Stimulated activated naive CD4-positive, alpha-beta T cell treated with Interleukin-2 at 50 U/mL for 16 hours (primary cell): ENCODE measurements at regions not wholly inside any gene's neighbourhood (a gene's known extent, or its start where the extent isn't known, plus 50 kb on each side); places are given as distances from the start of the nearest gene placed in this dataset.
"Not testable (repeated sequence)": the region's sequence is repeated elsewhere in the genome, so short reads cannot be mapped to it uniquely, and the experiment has no call there.

ENCODE experiments used
- DNase-seq: peaks from one replicate; lab custom pipeline; 2025; lab: John Stamatoyannopoulos, UW

DNA sequence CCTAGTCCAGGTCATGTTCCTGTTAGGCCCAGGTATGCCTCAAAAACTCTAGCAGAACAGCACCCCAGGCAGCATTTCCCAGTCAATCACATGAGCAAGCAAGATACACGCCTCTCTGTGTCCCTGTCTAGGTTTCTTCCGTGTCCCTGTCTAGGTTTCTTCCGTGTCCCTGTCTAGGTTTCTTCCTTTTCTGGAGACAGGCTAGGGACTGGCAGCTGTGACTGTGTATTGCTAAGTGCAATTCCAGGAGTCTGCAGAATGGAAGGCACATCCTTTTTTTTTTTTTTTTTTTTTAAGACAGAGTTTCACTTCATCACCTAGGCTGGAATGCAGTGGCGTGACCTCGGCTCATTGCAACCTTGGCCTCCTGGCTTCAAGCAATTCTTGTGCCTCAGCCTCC lies 77.6 kb downstream of the SETD4 start:
- no peak for DNase-seq

DNA sequence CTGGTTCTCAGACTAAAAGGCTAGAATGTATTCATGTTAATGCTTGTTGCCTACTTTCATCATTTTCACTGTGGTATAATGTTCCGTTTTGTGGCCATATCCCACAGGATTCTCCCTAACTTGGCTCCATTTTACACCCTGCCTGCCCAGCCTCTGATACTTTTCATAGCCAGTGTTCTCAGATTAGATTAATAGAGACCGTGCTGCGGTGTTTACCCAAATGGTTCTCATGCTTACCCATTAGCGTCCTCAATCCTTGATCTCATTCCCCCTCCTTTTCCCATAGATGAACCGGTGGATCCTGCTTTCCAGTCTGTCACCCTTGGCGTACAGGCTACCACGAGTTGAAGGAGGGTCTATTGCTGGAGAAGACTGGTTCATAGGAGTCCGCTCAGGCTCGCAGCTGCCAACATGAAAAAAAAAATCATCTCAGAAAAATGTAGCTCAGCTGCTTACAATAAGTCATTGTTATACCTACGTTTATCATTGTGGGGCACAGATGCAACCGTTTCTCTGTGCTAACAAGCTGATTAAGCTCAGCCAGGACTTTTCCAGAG lies 78.7 kb downstream of the SETD4 start:
- DNase-seq: no peak

DNA sequence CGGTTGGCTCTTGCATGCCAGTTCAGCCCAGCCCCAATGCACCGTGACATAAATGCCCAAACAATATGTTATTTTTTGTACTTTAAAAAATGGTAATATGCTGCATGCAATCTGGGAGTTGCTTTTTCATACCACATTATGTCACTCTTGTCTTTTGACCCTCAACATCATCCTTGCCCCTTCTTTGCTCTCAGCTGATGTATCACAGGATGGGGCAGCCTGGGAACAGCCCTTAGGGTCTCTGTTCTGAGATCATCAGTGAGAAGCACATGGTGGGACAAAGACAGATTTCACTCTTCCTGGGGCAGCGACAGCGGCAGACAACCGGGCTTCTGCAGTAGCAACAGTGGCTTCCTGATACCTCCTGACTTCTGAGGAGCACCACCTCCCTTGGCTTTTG lies 79.5 kb downstream of the SETD4 start:
- no peak for DNase-seq

DNA sequence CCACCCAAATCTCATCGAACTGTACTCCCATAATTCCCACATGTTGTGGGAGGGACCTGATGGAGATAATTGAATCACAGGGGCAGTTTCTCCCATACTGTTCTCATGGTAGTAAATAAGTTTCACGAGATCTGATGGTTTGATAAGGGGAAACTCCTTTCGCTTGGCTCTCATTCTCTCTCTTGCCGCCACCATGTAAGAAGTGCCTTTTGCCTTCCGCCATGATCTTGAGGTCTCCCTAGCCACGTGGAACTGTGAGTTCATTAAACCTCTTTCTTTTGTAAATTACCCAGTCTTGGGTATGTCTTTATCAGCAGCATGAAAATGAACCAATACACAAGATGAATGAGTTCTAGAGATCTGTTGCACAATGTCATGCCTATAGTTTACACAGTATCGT lies 82.5 kb downstream of the SETD4 start:
- DNase-seq: not testable (repeated sequence)

DNA sequence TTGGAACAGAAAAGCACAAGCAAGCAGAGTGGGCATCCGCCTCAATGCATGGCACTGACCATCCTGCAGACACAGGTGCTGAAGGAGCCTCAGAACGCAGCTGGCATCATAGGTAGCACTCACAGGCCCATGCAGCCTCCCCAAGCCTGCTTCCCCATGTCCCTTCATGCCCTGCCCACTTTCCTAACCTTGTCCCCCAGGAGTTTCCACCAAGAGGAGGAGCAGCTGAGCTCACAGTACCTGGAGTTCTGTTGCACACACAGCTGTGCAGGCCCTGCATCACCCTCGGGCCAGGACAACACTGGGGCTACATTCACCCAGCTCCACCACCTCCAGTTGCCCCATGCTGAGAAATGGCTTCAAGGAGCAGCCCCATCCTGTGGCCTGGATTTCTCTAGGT lies 83.4 kb downstream of the SETD4 start:
- no peak for DNase-seq

DNA sequence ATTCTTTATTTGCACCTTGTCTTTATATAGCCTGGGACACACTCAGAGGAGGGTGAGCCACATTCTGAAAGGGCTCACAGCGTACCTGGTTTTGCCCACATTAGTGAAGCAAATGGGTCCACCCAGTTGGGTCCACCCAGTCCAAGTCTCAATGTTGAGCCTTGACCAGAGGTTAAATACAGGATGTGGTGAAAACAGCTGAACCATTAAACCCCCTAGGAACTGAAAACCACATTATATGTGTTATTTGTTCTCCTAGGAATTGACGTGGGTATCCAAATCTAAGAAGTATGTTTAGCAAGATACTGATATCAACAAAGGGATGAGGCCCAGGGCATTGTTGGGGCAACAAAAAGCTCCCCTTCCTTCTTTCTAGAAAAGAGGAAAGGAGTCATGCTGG lies 83.8 kb downstream of the SETD4 start:
- no peak for DNase-seq

DNA sequence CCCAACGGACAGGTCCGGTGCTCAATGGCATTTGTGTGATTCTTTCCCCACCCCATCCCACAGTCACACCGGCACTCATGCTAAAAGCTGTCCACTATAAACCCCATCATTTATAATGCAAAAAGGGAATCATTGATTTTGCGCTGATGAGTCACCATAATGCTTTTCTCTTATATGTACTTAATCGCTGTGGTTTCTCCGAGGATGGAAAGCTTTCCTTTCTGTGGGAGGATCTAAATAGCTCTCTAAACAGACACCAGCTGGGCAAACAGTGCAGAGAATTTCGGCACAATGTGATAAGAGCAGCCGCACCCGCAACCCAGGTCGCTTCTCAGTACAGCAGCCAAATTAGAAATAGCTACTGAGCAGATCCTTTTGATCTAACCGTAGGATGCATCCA lies 85.6 kb downstream of the SETD4 start:
- no peak for DNase-seq

DNA sequence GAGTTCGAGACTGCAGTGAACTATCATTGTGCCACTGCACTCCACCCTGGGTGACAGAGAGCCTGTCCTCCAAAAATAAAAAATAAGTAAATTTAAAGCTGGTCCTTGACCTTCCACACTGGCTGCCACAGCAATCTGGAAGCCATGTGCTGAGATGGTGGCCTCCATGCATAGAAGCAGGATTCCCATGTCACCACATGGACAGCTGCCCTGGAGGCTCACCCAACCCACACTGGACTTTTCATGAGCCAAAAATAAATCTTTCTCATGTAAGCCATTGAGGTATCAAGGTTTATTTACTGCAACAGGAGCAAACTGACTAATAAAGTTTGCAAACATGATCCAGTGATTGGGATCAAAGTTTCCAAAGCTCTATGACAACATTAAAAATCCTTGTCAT lies 88.5 kb downstream of the SETD4 start:
- no peak for DNase-seq

DNA sequence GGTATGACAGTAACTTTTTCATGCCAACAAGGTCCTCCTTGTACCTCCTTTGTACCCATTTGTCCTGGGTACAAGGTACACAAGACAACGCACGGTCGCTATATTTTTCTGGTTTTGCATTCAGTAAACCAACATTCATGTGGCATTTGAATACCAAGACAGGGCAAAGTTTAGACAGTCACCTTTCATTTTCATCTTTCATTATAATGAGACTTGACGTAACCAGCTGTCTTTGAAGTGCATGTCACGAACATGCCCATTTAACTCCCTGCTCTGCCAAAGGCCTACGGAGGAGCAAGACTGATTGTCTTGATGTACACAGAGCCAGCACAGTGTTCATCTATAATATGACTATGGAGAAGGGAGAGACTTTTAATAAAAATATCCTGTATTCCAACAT lies 91.0 kb downstream of the SETD4 start:
- no peak for DNase-seq

DNA sequence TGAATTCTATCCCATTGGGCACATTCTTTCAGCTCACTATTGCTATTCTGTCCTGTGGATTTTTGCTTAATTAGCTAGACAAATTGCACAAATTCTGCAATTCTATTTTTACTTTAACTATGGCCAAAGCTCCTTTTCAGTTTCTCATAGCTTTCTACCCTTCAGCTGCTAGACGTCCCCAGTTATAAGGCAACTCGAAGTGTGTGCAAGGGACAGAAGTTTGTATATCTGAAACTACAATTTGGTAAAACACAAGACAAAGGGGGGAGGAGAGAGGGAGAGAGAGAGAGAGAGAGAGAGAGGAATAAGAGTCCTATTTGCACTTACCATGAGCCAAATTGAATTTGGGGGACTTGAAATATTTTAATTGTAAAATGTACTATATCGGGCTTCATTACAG lies 91.8 kb downstream of the SETD4 start:
- no peak for DNase-seq

DNA sequence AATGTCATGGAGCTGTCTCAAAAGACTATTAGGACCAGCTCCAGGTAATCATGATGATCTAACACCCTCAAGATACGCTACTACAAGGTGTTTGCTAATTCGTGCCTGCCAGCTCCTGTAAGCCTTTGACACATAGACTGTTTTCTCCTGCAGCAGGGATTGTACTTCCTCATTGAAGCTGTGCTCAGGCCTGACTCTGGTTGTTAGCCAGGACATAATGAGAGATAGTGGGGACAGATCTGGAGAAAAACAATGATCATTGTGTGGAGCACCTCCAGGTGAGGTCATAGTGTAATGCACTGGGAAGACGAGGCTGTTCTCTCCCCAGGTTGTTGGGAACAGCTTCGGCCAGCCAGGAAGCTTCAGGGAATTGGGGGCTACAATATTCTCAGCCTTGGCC lies 94.6 kb downstream of the SETD4 start:
- no peak for DNase-seq

DNA sequence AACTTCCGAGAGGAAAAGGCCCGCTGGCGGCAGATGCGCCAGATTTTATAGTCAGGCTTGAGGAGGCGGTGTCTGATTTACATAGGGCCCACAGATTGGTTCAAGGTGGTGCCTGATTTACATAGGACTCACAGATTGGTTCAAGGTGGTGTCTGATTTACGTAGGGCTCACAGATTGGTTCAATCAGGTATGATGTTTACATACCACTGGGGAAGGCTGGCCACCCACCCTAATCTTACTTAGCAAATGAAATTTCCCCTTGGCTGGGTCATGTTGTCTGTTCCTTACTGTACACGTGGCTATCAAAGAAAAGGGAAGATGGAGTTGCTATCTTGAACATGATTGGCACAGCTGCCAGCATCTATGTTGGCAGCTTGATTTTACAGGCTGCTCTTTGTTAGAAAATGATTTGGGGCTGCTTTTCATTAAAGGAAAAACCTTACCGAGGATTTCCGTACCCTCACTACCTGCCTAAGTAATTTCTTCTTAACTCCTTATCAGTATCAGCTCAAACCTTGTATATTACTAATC lies 96.3 kb downstream of the SETD4 start:
- DNase-seq: no peak

DNA sequence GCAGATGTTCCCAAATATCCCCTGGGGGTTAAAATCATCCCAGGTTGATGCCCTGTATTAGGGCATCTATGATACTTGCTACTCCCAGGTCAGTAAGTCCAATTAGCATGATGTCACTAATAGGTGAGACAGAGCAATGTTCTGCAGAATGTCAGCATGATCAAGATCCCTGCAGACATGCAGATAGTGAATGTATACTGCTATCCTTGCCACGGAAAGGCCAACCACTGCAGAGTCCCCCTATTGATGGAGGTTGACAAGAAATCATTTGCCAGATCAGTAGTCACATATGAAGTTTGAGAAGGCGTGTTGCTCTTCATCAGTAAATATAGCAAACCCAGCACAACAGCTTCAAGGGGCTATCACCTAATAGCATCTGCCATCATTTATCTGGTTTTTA lies 97.4 kb downstream of the SETD4 start:
- no peak for DNase-seq

DNA sequence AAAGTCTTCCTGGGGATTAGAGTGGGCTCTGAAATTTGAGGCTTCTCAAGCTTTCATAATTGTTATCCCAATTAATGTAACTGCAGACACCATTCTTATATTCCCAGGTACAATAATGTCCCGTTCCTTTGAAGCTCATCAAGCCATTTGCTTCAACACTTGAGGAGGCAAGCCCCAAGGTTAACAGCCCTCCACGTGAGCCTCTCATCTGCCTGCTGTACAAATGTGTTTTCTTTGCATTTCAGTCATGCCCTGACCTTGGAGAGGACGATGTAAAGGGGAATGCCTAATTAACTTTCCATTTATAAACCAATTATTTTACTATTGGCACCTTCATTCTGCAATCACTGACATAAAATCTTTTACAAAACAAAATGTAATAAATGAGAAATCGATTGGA lies 106.3 kb downstream of the SETD4 start:
- no peak for DNase-seq

DNA sequence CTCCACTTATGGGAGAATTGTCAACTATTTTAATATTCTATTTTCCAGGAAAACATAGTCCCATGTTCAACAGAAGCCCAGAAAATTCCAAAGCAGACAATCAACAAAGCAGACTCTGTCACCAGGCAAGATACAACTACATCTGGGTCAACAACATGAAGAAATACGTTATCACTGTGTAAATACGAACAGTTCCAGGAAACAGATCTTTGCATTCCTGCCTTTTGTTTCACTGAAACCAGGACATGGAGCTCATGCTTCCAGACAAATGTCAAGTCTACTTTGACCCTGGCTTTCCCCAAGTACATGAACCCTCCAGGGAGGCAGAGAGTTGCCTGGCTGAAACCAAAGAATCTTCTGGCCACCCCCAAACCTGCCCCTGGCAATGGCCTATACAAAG lies 106.7 kb downstream of the SETD4 start:
- no peak for DNase-seq

DNA sequence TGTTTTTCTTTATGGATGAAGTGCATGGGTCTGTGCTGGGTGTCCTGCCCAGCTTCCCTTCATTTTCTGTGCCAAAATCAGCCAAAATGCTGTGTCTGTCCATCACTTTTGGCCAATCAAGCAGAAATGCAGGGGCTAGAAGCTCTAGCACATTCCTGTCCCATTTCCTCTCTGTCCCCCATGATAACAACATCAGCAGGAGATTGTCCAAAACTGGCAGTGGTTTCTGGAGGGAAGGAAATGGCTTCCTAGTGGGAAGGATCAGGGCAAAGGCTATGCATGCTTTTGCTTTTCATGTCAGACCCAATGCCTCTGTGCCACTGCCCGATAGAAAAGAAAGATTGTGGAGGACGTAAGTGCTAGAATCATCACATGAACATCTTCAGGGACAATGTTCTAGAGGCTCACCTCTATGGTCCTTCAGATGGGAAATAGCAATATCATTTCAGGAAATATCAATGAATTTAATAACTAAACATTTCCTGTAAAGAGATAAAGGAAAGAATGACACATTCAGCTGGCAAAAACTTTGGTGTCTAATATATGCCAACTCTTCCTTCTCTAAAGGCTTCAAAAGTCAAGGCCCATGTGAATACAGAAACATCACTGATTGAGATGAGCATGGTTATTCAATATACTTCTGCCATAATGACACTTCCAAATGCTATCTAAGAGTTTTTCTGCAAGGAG lies 107.5 kb downstream of the SETD4 start:
- DNase-seq: no peak

DNA sequence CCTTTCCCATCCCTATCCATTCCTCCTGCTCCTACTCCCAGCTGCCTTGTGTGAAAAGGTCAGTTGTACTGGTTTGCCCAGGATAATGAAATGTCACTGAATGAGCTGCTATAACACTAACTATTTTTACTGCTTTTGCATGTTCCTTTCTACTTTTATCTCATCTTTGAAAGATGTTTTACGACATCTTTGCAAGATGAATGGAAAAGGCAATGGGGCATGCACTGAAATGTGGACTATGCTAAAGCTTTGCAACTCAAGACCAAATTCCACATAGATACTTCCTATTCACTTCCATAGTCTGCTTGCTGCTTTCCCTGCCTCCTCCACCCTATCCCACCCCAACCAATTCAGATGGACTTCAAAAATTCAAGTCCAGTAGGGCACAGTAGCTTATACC lies 111.3 kb downstream of the SETD4 start:
- DNase-seq: no peak

DNA sequence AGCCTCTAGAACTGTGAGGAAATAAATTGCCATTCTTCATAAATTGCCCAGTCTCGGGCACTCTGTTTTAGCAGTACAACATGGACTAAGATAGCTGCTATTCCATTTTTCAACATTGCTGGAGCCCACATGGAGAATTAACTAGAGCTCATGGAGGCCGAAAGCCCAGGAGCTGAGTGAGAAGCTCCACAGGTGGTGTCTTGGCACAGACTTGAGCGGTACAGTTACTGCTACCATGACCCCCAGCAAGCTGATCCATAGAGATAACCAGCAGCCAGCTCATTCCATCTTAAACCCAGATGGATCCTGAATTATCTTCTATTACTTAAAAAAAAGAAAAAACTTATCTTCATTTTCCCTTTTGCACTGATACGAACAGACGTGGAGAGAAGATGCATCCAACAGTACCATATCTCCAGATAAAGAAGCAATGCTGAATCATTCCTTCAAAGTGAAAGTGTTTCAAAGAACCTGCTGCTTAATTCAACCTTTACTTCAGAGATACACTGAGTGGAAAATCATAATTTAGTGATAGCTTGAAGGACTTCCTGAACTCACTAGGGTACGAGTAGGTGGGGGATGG lies 115.1 kb downstream of the SETD4 start:
- DNase-seq: no peak

DNA sequence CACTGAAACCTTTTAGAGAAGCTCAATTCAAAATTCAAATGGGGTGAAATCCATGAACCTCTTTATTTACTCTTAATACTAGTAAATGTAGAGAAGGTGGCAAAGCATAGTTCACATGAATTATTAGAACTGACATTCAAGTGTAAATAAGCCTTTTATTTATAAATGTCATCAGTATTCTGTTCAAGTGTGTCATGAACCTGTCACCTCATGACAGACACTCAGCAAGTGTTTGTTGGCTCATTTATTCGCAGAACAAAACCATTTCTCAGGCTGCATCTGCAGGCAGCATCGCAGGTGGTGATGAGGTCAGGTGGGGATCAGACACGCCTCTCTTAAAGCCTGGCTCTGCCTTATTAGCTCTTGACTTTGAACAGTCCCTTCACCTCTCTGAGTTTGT lies 116.6 kb downstream of the SETD4 start:
- no peak for DNase-seq

DNA sequence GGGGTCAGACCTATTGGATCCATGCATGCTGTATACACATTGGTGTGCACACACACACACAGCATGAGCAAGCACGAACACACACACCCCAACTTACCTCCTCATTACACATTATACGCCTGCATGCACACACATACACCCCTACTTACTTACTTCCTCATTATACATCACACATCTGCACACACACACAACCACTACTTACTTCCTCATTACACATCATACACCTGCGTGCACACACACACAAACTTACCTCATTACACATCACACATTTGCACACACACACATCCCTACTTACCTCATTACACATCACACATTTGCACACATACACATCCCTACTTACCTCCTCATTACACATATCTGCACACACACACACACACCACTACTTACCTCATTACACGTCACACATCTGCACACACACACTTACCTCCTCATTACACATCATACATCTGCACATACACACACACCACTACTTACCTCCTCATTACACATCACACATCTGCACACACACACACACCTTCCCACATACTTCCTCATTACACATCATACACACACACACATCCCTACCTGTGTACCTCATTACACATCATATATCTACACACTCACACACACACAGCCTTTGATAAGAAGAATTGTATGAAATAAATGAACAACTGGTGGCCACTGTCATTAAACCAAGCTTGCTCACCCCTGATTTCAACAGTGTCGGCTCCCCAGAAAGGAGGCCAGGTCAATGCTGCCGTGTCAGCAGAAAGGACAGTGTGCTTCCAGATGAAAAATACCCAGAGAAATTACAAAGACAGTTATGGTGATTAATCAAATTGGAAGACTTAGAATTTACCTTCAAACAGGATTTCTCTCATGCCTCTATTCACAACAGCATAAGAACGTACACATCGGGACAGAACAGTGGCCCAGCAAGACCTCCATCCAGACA lies 117.8 kb downstream of the SETD4 start:
- DNase-seq: no peak

DNA sequence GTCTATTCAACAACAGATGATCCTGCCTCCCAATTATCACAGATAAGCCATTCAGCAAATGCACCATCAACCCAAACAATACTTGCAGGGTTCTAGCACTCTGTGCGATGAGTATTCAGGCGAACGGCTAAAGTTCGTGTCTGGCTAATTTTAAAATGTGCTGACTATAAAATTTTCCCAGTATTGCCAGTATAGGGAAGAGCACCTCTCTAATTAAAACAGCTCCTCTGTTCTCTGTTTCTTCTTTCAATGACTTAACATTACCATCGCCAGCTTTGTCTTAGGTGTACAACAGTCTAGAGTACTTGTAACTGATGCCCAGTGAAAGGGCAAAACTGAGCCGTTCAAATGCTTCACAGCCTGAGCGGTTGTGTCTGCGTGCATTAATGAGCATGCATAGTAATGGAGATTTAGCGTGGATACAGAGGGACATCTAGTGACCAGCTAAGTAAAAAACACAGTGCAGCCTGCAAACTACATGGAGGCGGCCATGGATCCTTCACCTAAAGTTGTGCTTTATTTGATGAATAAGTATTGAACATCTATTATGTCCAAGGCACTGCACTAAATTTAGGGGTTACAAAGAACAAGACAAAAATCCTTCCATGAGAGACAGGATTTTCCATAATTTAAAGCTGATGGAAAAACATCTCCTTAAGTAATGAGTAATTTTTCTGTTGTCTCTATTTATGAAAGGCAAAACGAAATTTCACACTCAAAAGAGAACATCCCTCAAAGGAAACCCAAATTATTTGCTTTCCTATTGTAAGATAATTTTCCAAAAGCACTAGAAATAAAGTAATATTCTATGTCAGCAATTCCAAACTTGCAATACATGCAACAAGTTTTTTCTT lies 120.0 kb downstream of the SETD4 start:
- no peak for DNase-seq

DNA sequence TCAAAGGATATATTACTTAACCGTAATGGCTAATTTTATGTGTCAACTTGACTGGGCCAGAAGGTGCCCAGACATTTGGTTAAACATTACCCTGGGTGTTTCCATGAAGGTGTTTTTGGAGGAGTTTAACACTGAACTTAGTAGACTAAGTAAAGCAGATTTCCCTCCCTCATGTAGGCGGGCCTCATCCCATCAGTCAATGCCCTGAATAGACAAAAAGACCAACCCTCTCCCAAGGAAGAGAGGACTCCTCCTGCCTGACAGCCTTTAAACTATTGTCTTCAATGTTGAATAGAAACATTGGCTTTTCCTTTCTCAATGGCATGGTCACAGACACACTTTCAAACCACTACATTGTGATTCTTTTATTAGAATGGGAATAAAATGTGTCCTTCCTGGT lies 121.9 kb downstream of the SETD4 start:
- no peak for DNase-seq
